Tibial nerve (tissue), 3 donors: ENCODE measurements at regions not wholly inside any gene's neighbourhood (a gene's known extent, or its start where the extent isn't known, plus 50 kb on each side); places are given as distances from the start of the nearest gene placed in this dataset.

ENCODE experiments used
- CTCF ChIP-seq, 5 experiments: fragments of 200-600 bp in 3 of 5; fragments of 450-650 bp in 2 of 5; sonication (generic) in 3 of 5; IDR thresholded peaks; one replicate each; pipeline ENCODE4 v1.5.1; 2016 to 2019; ENCODE audit warnings: antibody characterized with exemption in 5 of 5, mild to moderate bottlenecking in 3 of 5, moderate library complexity in 2 of 5
- POLR2A ChIP-seq, 2 donors: fragments of 450-650 bp; IDR thresholded peaks; one replicate each; pipeline ENCODE4 v1.6.1; 2017; ENCODE audit warnings: antibody characterized with exemption in 2 of 2, mild to moderate bottlenecking in 2 of 2, moderate library complexity in 2 of 2

GRCh38 chr3:99332276-99332675 lies 306.1 kb upstream of the COL8A1 start:
- TF ChIP-seq CTCF (IDR thresholded peaks at IDR 0.05), result no peak
- no peak for TF ChIP-seq POLR2A (IDR thresholded peaks at IDR 0.05)
